ENCODE measurements at regions not wholly inside any gene's neighbourhood (a gene's known extent, or its start where the extent isn't known, plus 50 kb on each side); places are given as distances from the start of the nearest gene placed in this dataset.

DNA sequence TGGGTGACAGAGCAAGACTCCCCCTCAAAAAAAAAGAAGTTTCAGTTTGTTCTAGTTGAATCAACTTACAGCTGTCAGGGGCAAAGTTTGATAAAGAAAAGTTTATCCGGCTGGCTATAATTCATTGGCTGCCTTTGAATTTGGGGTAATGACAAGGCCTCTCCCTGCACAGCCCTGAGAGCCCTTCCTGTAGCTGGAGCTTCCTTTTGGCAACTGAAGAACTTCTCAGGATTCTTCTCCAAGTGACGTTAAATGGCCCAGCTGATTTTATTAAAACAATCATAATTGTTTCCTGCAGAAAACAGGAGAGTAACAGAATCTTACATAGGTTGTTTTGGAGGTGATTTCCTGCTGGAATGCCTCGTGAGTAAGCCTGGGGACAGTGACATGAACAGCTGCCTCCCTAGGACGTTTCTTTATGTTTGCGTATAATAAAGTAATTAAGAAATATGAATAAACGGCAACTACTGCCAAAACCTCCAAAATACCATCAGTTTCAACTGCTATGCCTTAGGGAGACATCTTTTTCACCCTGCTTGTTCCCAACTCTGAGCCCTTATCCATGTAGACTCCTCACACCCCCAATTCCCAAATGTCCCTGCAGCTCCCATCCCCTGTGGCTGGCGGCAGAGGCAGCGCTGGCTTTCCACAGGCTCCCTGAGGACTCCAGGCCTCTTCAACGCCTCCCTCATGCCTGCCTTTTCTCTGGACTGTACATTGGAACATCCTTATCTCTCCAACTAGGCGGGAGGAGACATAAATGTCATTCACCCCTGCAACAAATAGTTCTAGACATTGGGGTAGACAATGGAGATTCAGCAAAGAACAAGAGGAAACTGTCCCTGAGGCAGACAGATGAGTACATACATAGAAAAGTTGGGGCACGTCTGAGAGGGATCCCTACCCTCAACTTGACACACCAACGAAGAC lies 59.2 kb upstream of the FZD7 start:
- peaks cover 14% of the 10 kb centered on the region for H3K27me3 Mint-ChIP-seq
- no peaks in the 10 kb centered on the region for H3K4me1 Mint-ChIP-seq
- no peak for ATAC-seq
- H3K4me3 Mint-ChIP-seq = no peak overlapping the region
- no peak overlapping the region for H3K27ac Mint-ChIP-seq
- H3K9me3 Mint-ChIP-seq = no peaks in the 10 kb centered on the region
- no peak for DNase-seq
- H3K36me3 Mint-ChIP-seq (ENCODE audit: low read depth) = no peaks in the 10 kb centered on the region

DNA sequence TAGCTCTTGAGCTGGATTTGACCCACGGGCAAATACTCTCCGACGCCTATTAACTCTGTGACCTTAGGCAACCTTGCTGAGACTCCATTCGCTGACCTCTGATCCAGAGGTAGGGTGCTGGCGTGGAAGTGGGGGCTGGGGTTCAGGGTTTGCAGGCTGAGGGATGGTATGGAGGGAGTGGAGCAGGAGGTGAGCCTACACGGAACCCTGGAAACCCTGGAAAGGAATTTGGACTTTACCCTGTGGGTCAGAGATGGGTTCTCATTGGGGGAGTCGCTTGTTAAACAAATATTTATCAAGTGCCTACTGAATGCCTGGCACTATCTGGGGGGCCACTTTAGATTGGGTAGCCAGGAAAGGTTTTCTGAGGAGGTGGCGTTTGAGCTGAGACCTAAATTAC lies 58.2 kb upstream of the FZD7 start:
- Mint-ChIP-seq H3K36me3 (ENCODE audit: low read depth) (no peaks in the 10 kb centered on the region), H3K27me3 (peaks cover 14% of the 10 kb centered on the region), H3K9me3 (no peaks in the 10 kb centered on the region), H3K4me1 (no peaks in the 10 kb centered on the region), H3K27ac (no peak overlapping the region), H3K4me3 (no peak overlapping the region)
- ATAC-seq (no peak), DNase-seq (no peak)

DNA sequence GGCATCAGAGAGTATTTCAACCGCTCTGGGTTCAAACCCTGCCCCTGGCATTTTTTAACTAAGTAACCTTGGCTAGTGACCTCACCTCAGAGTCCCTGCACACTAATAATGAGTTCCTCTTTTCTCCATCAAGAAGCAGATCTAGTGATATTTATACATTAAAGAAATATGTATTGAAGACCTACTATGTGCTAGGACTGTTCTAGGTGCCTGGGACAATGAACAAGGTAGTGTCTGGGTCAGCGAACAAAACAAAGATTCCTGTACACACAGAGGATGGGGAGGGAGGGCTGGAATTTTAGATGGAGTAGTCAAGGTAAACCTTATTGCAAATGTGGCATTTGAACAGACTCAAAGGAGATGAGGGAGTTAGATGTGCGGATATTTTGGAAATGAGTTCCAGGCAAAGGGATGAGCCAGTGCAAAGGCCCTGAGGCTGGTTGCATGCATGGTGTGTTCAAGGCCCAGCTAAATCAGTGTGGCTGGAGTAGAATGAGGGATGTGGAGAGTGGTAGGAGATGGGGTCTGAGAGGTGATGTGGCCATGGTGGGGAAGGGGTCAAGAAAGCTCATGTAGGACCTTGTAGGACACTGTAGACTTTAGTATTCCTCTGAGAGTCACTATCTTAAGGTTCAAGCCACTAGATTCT lies 57.6 kb upstream of the FZD7 start:
- DNase-seq = no peak
- no peak for ATAC-seq
- H3K27ac Mint-ChIP-seq = no peak overlapping the region
- peaks cover 14% of the 10 kb centered on the region for H3K27me3 Mint-ChIP-seq
- H3K4me1 Mint-ChIP-seq = no peaks in the 10 kb centered on the region
- H3K9me3 Mint-ChIP-seq = no peaks in the 10 kb centered on the region
- no peaks in the 10 kb centered on the region for H3K36me3 Mint-ChIP-seq (ENCODE audit: low read depth)
- H3K4me3 Mint-ChIP-seq = no peak overlapping the region

DNA sequence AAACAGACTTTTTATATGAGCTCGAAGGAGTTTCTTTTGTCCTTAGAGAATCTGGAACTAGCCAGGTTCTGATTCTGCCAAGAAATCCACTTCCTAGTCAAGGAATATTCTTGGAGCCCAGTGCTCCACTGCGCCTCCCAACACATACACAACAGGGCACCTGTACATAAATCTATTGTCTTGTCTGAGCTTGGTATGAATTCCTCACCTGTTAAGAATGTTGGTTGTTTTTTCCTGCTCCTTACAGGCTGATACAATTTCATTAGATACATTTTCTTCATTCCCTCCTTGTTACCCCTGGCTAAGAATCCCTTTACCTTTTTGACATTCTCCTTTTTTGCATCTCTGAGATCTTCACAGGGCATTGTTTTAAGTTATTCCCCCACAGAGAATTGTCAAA lies 56.0 kb upstream of the FZD7 start:
- H3K4me1 Mint-ChIP-seq = no peaks in the 10 kb centered on the region
- no peak overlapping the region for H3K27ac Mint-ChIP-seq
- H3K4me3 Mint-ChIP-seq = no peak overlapping the region
- peaks cover 12% of the 10 kb centered on the region for H3K27me3 Mint-ChIP-seq
- H3K36me3 Mint-ChIP-seq (ENCODE audit: low read depth) = no peaks in the 10 kb centered on the region
- H3K9me3 Mint-ChIP-seq = no peaks in the 10 kb centered on the region
- DNase-seq = no peak
- ATAC-seq = no peak

DNA sequence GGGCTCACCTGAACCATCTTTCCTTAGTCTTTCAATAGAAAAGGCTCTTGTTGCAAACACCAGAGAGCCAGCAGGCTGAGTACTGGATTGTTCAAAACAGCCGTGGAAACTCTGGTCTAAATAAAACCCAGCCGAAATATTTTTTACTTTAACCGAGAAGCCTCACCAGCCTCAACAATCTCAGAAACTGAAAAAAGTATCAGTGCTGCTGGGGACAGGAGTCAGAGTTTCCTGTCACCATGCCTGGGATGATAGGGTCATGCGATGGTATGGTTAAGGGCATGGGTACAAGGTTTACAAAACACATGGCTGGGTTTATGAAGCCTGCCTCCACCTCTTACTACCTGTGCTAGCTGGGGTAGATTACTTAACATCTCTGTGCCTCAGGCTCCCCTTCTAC lies 55.3 kb upstream of the FZD7 start:
- no peak for ATAC-seq
- Mint-ChIP-seq H3K27me3 (peaks cover 12% of the 10 kb centered on the region), H3K4me3 (no peak overlapping the region), H3K4me1 (no peaks in the 10 kb centered on the region), H3K9me3 (no peaks in the 10 kb centered on the region), H3K27ac (no peak overlapping the region), H3K36me3 (ENCODE audit: low read depth) (no peaks in the 10 kb centered on the region)
- no peak for DNase-seq

DNA sequence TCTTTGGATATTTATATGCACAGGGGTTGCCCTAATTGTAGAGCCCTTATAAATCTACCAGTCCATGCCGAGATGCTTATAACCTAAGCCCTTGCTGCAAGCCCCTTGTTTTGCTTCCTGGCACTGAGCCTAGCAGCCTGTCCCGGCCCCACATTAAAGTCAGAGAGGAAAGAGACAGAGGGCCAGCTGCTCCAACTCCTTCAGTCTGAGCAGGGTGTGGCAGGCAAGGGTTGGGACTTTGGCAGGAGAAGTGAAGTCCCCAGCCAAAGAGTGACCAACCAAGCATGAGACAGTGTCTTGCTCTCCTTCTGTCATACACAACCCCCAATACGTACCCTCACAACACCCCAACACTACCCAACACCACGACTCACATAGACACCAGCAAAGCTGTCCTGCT lies 54.7 kb upstream of the FZD7 start:
- Mint-ChIP-seq H3K27me3 (peaks cover 12% of the 10 kb centered on the region), H3K36me3 (ENCODE audit: low read depth) (no peaks in the 10 kb centered on the region), H3K4me3 (no peak overlapping the region), H3K4me1 (no peaks in the 10 kb centered on the region), H3K27ac (no peak overlapping the region), H3K9me3 (no peaks in the 10 kb centered on the region)
- ATAC-seq = no peak
- DNase-seq = no peak

DNA sequence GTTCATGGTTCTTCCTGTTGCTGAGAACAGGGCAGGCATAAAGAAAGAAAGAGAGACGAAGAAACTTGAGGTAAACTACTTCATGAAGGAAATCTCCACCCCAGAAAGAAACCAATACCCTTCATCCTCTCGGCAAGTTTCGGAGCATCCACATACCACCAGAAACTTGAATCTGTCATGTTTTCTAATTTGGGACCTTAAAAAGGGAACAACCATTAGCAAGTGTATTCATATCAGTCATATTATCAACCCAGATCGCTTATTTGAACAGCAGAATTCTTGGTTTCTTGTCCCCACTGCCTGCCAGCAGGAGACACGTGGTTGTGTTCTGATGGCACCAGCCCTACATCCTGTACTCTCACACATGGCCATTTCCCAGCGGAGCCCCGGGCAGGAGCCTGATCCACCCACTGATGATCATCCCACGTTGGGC lies 53.2 kb upstream of the FZD7 start:
- H3K9me3 Mint-ChIP-seq = no peaks in the 10 kb centered on the region
- ATAC-seq (no peak), DNase-seq (no peak)
- H3K27me3 Mint-ChIP-seq = peaks cover 12% of the 10 kb centered on the region
- no peak overlapping the region for H3K4me3 Mint-ChIP-seq
- no peak overlapping the region for H3K27ac Mint-ChIP-seq
- no peaks in the 10 kb centered on the region for H3K4me1 Mint-ChIP-seq
- no peaks in the 10 kb centered on the region for H3K36me3 Mint-ChIP-seq (ENCODE audit: low read depth)

DNA sequence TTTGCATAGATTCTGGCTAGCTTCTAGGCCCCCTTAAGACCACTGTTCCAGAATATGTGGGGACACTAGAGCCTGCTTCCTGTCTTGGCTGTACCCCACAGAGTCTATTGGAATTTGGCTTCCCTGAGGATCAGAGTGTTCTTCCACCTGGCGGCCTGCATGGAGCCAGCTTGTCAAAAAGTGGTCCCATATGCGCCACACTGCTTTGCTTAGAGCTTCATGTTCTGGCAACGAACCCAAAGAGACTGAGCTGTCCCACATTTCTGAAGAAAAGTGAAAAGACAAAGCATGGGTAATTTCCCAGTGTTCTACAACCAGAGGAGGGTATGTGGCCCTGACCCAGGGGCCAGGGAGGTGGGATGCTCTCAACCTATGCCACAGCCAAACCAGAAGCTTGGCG lies 52.7 kb upstream of the FZD7 start:
- Mint-ChIP-seq H3K4me3 (no peak overlapping the region), H3K36me3 (ENCODE audit: low read depth) (no peaks in the 10 kb centered on the region), H3K9me3 (no peaks in the 10 kb centered on the region), H3K27ac (no peak overlapping the region), H3K27me3 (peaks cover 12% of the 10 kb centered on the region), H3K4me1 (no peaks in the 10 kb centered on the region)
- DNase-seq (no peak), ATAC-seq (no peak)

DNA sequence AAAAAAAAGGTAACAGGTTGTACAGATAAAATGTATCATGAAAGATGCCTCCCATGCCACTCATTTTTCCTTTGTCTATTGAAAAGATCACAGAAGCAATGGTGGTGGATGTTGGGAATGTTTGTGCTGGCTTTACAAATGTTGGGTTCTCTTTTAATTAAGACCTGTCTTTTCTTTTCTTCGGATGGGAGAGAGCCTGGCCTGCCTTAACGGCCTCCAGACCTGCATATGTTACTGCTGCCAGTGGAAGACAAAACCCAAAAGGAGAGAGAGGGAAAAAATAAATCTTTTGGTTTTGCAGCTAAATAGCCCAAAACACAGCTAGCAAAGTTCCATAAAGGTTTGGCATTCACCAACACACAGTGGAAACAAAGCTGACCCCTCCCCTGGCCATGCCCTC lies 50.5 kb upstream of the FZD7 start:
- Mint-ChIP-seq H3K27ac (no peak overlapping the region), H3K4me1 (no peaks in the 10 kb centered on the region), H3K9me3 (no peaks in the 10 kb centered on the region), H3K4me3 (no peak overlapping the region), H3K36me3 (ENCODE audit: low read depth) (no peaks in the 10 kb centered on the region), H3K27me3 (peaks cover 3% of the 10 kb centered on the region)
- ATAC-seq (no peak), DNase-seq (no peak)

DNA sequence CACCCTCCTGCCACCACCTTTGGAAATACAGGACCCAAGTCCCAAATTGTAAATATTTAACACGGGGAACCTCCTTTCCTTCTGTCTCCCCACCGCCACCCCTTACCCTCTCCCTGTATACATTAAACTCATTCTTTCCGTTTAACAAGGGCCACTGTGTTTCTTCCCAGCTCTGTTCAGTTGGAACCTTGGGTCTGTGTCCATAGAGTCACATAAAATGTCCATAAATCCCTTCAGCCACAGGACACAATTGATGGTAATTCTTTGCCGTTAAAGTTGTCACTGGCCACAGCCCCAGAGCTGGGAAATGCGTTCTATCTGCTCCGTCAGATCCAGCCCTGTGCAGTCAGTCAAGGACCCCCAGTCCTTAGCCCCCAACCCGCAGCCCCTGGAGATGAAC lies 49.9 kb upstream of the FZD7 start:
- peaks cover 3% of the 10 kb centered on the region for H3K27me3 Mint-ChIP-seq
- no peak overlapping the region for H3K4me3 Mint-ChIP-seq
- no peaks in the 10 kb centered on the region for H3K9me3 Mint-ChIP-seq
- H3K36me3 Mint-ChIP-seq (ENCODE audit: low read depth) = no peaks in the 10 kb centered on the region
- H3K27ac Mint-ChIP-seq = no peak overlapping the region
- ATAC-seq (no peak), DNase-seq (no peak)
- no peaks in the 10 kb centered on the region for H3K4me1 Mint-ChIP-seq

All from activated naive CD8-positive, alpha-beta T cell treated with anti-CD3 and anti-CD28 coated beads, Interleukin-2, amount 50 U/mL, for 24 hours (primary cell).